ENCODE measurements at regions not wholly inside any gene's neighbourhood (a gene's known extent, or its start where the extent isn't known, plus 50 kb on each side); places are given as distances from the start of the nearest gene placed in this dataset.

- TF ChIP-seq TAF1 (IDR thresholded peaks at IDR 0.05; ENCODE audit: borderline replicate concordance, low read depth, low read length) (no peak), POLR2A (IDR thresholded peaks at IDR 0.05; ENCODE audit: low read depth, low read length) (no peak), POLR2AphosphoS5 (IDR thresholded peaks at IDR 0.05; ENCODE audit: low read depth, low read length) (no peak)
Measured at GRCh38 chr7:91653286-91653685, 227.2 kb downstream of the MTERF1 start.

Measured in GM12892 (cell line).